GM23338 (cell line): ENCODE measurements at regions not wholly inside any gene's neighbourhood (a gene's known extent, or its start where the extent isn't known, plus 50 kb on each side); places are given as distances from the start of the nearest gene placed in this dataset.
A peak's percentile ranks its signal among the peaks of the same experiment; 100 is the strongest.

Source experiments
- ATAC-seq: fragments of 200-7000 bp; cut with Tn5 transposase; 3 replicates; pipeline ENCODE4 v1.9.1; 2020
- DNase-seq: peaks from one replicate; pipeline ENCODE4 v3.0.0-alpha.2; 2015; ENCODE audit warnings: low spot score
- H2AFZ ChIP-seq: fragments of 200-600 bp; sonication (generic); 2 replicates; pipeline ENCODE4 v1.8.0; 2016; ENCODE audit warnings: antibody characterized with exemption, mild to moderate bottlenecking, moderate library complexity
- H3F3A ChIP-seq: fragments of 200-600 bp; sonication (generic); replicated peaks from 2 replicates; pipeline ENCODE4 v1.8.0; 2017; ENCODE audit warnings: antibody characterized with exemption, mixed run types, low read depth
- H3K27ac ChIP-seq: fragments of 200-600 bp; sonication (generic); 2 replicates; pipeline ENCODE4 v1.6.1; 2016; ENCODE audit warnings: low read depth
- H3K27me3 ChIP-seq: fragments of 200-600 bp; sonication (generic); 2 replicates; pipeline ENCODE4 v1.8.0; 2016; ENCODE audit warnings: mild to moderate bottlenecking, mixed run types, moderate library complexity; ENCODE audit not compliant: insufficient read depth
- H3K36me3 ChIP-seq: fragments of 200-600 bp; sonication (generic); 2 replicates; pipeline ENCODE4 v1.8.0; 2016; ENCODE audit warnings: mild to moderate bottlenecking; ENCODE audit not compliant: insufficient read depth
- H3K4me1 ChIP-seq: fragments of 200-600 bp; sonication (generic); 2 replicates; pipeline ENCODE4 v1.8.0; 2016; ENCODE audit warnings: mild to moderate bottlenecking, moderate library complexity; ENCODE audit not compliant: insufficient read depth
- H3K4me2 ChIP-seq: fragments of 200-600 bp; sonication (generic); 2 replicates; pipeline ENCODE4 v1.7.1; 2017; ENCODE audit warnings: mixed run types
- H3K4me3 ChIP-seq: fragments of 200-600 bp; sonication (generic); 2 replicates; pipeline ENCODE4 v1.6.1; 2016; ENCODE audit warnings: mixed run types
- H3K79me2 ChIP-seq: fragments of 200-600 bp; sonication (generic); replicated peaks from 2 replicates; pipeline ENCODE4 v1.8.0; 2017; ENCODE audit warnings: mild to moderate bottlenecking; ENCODE audit not compliant: insufficient read depth
- H3K9me2 ChIP-seq: fragments of 200-600 bp; sonication (generic); 2 replicates; pipeline ENCODE4 v1.8.0; 2017; ENCODE audit not compliant: insufficient read depth
- H4K20me1 ChIP-seq: fragments of 200-600 bp; sonication (generic); replicated peaks from 2 replicates; pipeline ENCODE4 v1.8.0; 2017; ENCODE audit warnings: mild to moderate bottlenecking; ENCODE audit not compliant: insufficient read depth
- H3K27ac Mint-ChIP-seq: 2 replicates; pipeline ENCODE4 v1.8.0; 2020; ENCODE audit warnings: inconsistent platforms, mild to moderate bottlenecking, moderate library complexity, mixed read lengths
- H3K27me3 Mint-ChIP-seq: 3 replicates; pipeline ENCODE4 v1.8.0; 2022; ENCODE audit warnings: low read depth, mild to moderate bottlenecking, moderate library complexity, mixed read lengths, inconsistent platforms; ENCODE audit not compliant: insufficient read depth, poor library complexity
- H3K36me3 Mint-ChIP-seq: 3 replicates; pipeline ENCODE4 v1.8.0; 2021; ENCODE audit warnings: low read depth, mild to moderate bottlenecking, inconsistent platforms, moderate library complexity, mixed read lengths
- H3K4me1 Mint-ChIP-seq: 3 replicates; pipeline ENCODE4 v1.8.0; 2020; ENCODE audit warnings: mild to moderate bottlenecking, inconsistent platforms, mixed read lengths
- H3K4me3 Mint-ChIP-seq: 3 replicates; pipeline ENCODE4 v1.8.0; 2021; ENCODE audit warnings: moderate library complexity, mild to moderate bottlenecking, inconsistent platforms, mixed read lengths
- H3K9me3 Mint-ChIP-seq: 3 replicates; pipeline ENCODE4 v1.8.0; 2020; ENCODE audit warnings: moderate library complexity, mild to moderate bottlenecking, inconsistent platforms, mixed read lengths
- CREB1 ChIP-seq: fragments of 250-450 bp; sonication (Bioruptor Pico); IDR thresholded peaks from 2 replicates; pipeline ENCODE4 v1.5.0; 2020; ENCODE audit warnings: low read depth, mild to moderate bottlenecking, moderate library complexity
- ETS1 ChIP-seq: IDR thresholded peaks from 2 replicates; pipeline ENCODE4 v1.6.1; 2016; ENCODE audit warnings: antibody characterized with exemption
- EZH2 ChIP-seq: fragments of 200-600 bp; sonication (generic); IDR thresholded peaks from one replicate; pipeline ENCODE4 v1.8.0; 2017; ENCODE audit warnings: antibody characterized with exemption, mild to moderate bottlenecking, low read depth; ENCODE audit not compliant: unreplicated experiment
- EZH2phosphoT487 ChIP-seq: fragments of 200-600 bp; sonication (generic); IDR thresholded peaks from one replicate; pipeline ENCODE4 v1.8.1; 2018; ENCODE audit warnings: antibody characterized with exemption; ENCODE audit not compliant: unreplicated experiment
- JUNB ChIP-seq: IDR thresholded peaks from one replicate; pipeline ENCODE4 v1.6.1; 2016; ENCODE audit warnings: antibody characterized with exemption; ENCODE audit not compliant: unreplicated experiment
- POLR2AphosphoS5 ChIP-seq: IDR thresholded peaks from 2 replicates; pipeline ENCODE4 v1.6.1; 2016; ENCODE audit warnings: antibody characterized with exemption, low read depth
- REST ChIP-seq: IDR thresholded peaks from one replicate; pipeline ENCODE4 v1.6.1; 2018; ENCODE audit warnings: antibody characterized with exemption; ENCODE audit not compliant: unreplicated experiment
- STAT1 ChIP-seq: IDR thresholded peaks from one replicate; pipeline ENCODE4 v1.6.1; 2016; ENCODE audit warnings: antibody characterized with exemption; ENCODE audit not compliant: unreplicated experiment
- ZNF462 ChIP-seq: fragments of 250-450 bp; sonication (Bioruptor Pico); IDR thresholded peaks from 2 replicates; pipeline ENCODE4 v1.5.0; 2020; ENCODE audit warnings: mild to moderate bottlenecking, moderate library complexity

DNA sequence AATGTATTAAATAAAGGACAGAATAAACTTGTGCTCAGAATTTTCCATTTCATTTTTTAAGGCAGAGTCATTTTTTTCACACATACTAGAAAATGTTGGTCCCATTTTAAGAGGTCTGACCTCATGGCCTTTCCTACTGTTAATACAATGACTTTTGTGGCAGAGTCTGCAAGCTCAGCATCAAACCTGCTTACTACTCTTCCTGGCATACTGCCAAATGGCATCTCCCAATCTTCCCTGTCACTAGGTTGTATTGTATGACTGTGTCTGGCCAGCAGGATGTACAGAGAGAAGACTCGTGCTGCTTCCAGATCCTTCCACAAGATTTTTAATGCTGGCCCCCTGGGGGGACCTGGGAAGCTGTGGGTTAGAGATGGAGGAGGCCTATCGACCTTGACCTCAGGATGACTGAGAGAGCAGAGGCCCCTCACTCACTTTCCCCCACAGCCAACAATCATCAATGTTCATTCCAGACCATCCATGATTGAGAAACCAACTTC, 64.7 kb downstream of the BARX1 start:
- Histone ChIP-seq H3K4me2 (no peak overlapping the region), H4K20me1 (no peaks in the 10 kb centered on the region), H3K36me3 (no peaks in the 10 kb centered on the region), H3F3A (no peaks in the 10 kb centered on the region), H2AFZ (no peak overlapping the region), H3K79me2 (no peaks in the 10 kb centered on the region), H3K27ac (no peak overlapping the region), H3K27me3 (no peaks in the 10 kb centered on the region), H3K4me3 (no peak overlapping the region), H3K9me2 (no peaks in the 10 kb centered on the region), H3K4me1 (no peaks in the 10 kb centered on the region)
- H3K4me1 Mint-ChIP-seq: peaks cover 3% of the 10 kb centered on the region; the same call in 1 of the 3 replicates
- no peak for ATAC-seq
- peaks cover 28% of the 10 kb centered on the region for H3K9me3 Mint-ChIP-seq
- peaks cover 5% of the 10 kb centered on the region; the same call in 1 of the 3 replicates for H3K36me3 Mint-ChIP-seq
- TF ChIP-seq POLR2AphosphoS5: no peak
- no peak for TF ChIP-seq STAT1
- TF ChIP-seq EZH2: no peak
- no peak for TF ChIP-seq EZH2phosphoT487
- no peak overlapping the region for H3K27ac Mint-ChIP-seq
- DNase-seq: no peak
- H3K4me3 Mint-ChIP-seq: no peak overlapping the region
- H3K27me3 Mint-ChIP-seq: peaks cover 4% of the 10 kb centered on the region

- Histone ChIP-seq H3K4me2 (no peak overlapping the region), H3K4me3 (no peak overlapping the region), H3F3A (no peaks in the 10 kb centered on the region), H3K36me3 (no peaks in the 10 kb centered on the region), H4K20me1 (no peaks in the 10 kb centered on the region), H3K27me3 (no peaks in the 10 kb centered on the region), H3K9me2 (no peaks in the 10 kb centered on the region), H2AFZ (peak overlapping the region; percentile 66), H3K27ac (no peak overlapping the region), H3K4me1 (no peaks in the 10 kb centered on the region), H3K79me2 (no peaks in the 10 kb centered on the region)
- DNase-seq (no peak), ATAC-seq (peak; percentile 66)
- Mint-ChIP-seq H3K36me3 (peaks cover 5% of the 10 kb centered on the region; the same call in 1 of the 3 replicates), H3K4me1 (peaks cover 3% of the 10 kb centered on the region; the same call in 1 of the 3 replicates), H3K27ac (no peak overlapping the region), H3K27me3 (peaks cover 4% of the 10 kb centered on the region), H3K9me3 (peaks cover 11% of the 10 kb centered on the region), H3K4me3 (no peak overlapping the region)
- TF ChIP-seq CREB1 (CRISPR knock-in tag) (no peak), ETS1 (no peak), JUNB (no peak), EZH2 (no peak), STAT1 (no peak), ZNF462 (CRISPR knock-in tag) (no peak), REST (no peak)
These were observed 68.2 kb downstream of the BARX1 start for GRCh38 chr9:93886911-93887310.
